ENCODE measurements at regions not wholly inside any gene's neighbourhood (a gene's known extent, or its start where the extent isn't known, plus 50 kb on each side); places are given as distances from the start of the nearest gene placed in this dataset.

DNA sequence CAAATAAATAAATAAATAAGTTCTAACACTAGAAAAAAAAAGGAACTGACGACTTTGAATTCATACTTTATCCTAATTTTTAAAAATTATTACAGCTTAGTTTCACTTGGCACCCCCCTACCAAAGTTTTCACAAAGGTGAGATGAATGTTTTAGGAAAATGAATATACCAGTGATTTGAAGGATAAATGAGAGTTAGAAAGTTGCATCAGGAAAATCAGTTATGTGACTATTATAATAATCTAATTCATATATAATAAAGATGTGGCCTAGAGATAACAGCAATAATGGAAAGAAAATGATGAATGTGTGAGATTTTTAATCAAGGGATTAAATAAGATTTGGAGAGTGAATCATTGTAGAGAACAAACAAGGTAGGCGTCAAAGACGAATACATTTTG is 103.0 kb upstream of the RAP1B start:
- TF ChIP-seq POLR2A (IDR thresholded peaks at IDR 0.05; ENCODE audit: low read depth) = no peak
- TF ChIP-seq, protein P1, sequence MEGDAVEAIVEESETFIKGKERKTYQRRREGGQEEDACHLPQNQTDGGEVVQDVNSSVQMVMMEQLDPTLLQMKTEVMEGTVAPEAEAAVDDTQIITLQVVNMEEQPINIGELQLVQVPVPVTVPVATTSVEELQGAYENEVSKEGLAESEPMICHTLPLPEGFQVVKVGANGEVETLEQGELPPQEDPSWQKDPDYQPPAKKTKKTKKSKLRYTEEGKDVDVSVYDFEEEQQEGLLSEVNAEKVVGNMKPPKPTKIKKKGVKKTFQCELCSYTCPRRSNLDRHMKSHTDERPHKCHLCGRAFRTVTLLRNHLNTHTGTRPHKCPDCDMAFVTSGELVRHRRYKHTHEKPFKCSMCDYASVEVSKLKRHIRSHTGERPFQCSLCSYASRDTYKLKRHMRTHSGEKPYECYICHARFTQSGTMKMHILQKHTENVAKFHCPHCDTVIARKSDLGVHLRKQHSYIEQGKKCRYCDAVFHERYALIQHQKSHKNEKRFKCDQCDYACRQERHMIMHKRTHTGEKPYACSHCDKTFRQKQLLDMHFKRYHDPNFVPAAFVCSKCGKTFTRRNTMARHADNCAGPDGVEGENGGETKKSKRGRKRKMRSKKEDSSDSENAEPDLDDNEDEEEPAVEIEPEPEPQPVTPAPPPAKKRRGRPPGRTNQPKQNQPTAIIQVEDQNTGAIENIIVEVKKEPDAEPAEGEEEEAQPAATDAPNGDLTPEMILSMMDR (IDR thresholded peaks at IDR 0.05) = no peak
